ENCODE measurements at regions not wholly inside any gene's neighbourhood (a gene's known extent, or its start where the extent isn't known, plus 50 kb on each side); places are given as distances from the start of the nearest gene placed in this dataset.

GRCh38 chr13:34405410-34406181 lies 536.5 kb upstream of the NBEA start:
- intact Hi-C loops (cut with DNase I) = no loop called here
- no peak overlapping the region for H3K27ac ChIP-seq
- no peaks in the 10 kb centered on the region for H3K27me3 ChIP-seq
- no peak for TF ChIP-seq POLR2A (IDR thresholded peaks at IDR 0.05)
- TF ChIP-seq CTCF (IDR thresholded peaks at IDR 0.05) = no peak
- no peak for TF ChIP-seq POLR2AphosphoS5 (IDR thresholded peaks at IDR 0.05; ENCODE audit: insufficient read depth in 1 of 2, low read depth in 1 of 2)
- H3K9me3 ChIP-seq = no peaks in the 10 kb centered on the region
- no peaks in the 10 kb centered on the region for H3K4me1 ChIP-seq
- DNase-seq (ENCODE audit: extremely low spot score in 2 of 2) = no peak
- no peak overlapping the region for H3K4me3 ChIP-seq
- H3K36me3 ChIP-seq = no peaks in the 10 kb centered on the region

- no peaks in the 10 kb centered on the region for H3K27me3 ChIP-seq
- no peaks in the 10 kb centered on the region for H3K4me1 ChIP-seq
- intact Hi-C loops (cut with DNase I) = no loop called here
- H3K9me3 ChIP-seq = no peaks in the 10 kb centered on the region
- no peak overlapping the region for H3K27ac ChIP-seq
- DNase-seq (ENCODE audit: extremely low spot score in 2 of 2) = no peak
- H3K36me3 ChIP-seq = no peaks in the 10 kb centered on the region
- TF ChIP-seq POLR2AphosphoS5 (IDR thresholded peaks at IDR 0.05; ENCODE audit: insufficient read depth in 1 of 2, low read depth in 1 of 2) = no peak
- TF ChIP-seq CTCF (IDR thresholded peaks at IDR 0.05) = no peak
- H3K4me3 ChIP-seq = no peak overlapping the region
Measured at GRCh38 chr13:34408640-34409039, 533.4 kb upstream of the NBEA start.

GRCh38 chr13:34409496-34410182 lies 532.4 kb upstream of the NBEA start:
- TF ChIP-seq CTCF (IDR thresholded peaks at IDR 0.05) (no peak), POLR2A (IDR thresholded peaks at IDR 0.05) (no peak), POLR2AphosphoS5 (IDR thresholded peaks at IDR 0.05; ENCODE audit: insufficient read depth in 1 of 2, low read depth in 1 of 2) (no peak)
- no peak for DNase-seq (ENCODE audit: extremely low spot score in 2 of 2)
- Histone ChIP-seq H3K9me3 (no peaks in the 10 kb centered on the region), H3K4me1 (no peaks in the 10 kb centered on the region), H3K27me3 (no peaks in the 10 kb centered on the region), H3K4me3 (no peak overlapping the region), H3K27ac (no peak overlapping the region), H3K36me3 (no peaks in the 10 kb centered on the region)
- intact Hi-C loops (cut with DNase I) = no loop called here

GRCh38 chr13:34410678-34411077 lies 531.4 kb upstream of the NBEA start:
- DNase-seq (ENCODE audit: extremely low spot score in 2 of 2) = no peak
- Histone ChIP-seq H3K4me3 (no peak overlapping the region), H3K27ac (no peak overlapping the region), H3K27me3 (no peaks in the 10 kb centered on the region), H3K36me3 (no peaks in the 10 kb centered on the region), H3K4me1 (no peaks in the 10 kb centered on the region), H3K9me3 (no peaks in the 10 kb centered on the region)
- intact Hi-C loops (cut with DNase I) = no loop called here
- TF ChIP-seq POLR2A (IDR thresholded peaks at IDR 0.05) (no peak), POLR2AphosphoS5 (IDR thresholded peaks at IDR 0.05; ENCODE audit: insufficient read depth in 1 of 2, low read depth in 1 of 2) (no peak), CTCF (IDR thresholded peaks at IDR 0.05) (no peak)

- Histone ChIP-seq H3K4me3 (no peak overlapping the region), H3K36me3 (no peaks in the 10 kb centered on the region), H3K27me3 (no peaks in the 10 kb centered on the region), H3K9me3 (no peaks in the 10 kb centered on the region), H3K4me1 (no peaks in the 10 kb centered on the region), H3K27ac (no peak overlapping the region)
- no peak for TF ChIP-seq POLR2AphosphoS5 (IDR thresholded peaks at IDR 0.05; ENCODE audit: insufficient read depth in 1 of 2, low read depth in 1 of 2)
- DNase-seq (ENCODE audit: extremely low spot score in 2 of 2) = no peak
- intact Hi-C loops (cut with DNase I) = no loop called here
Measured at GRCh38 chr13:34411177-34411576, 530.9 kb upstream of the NBEA start.

Measured in vagina (tissue), 2 donors.